Activated CD8-positive, alpha-beta memory T cell treated with anti-CD3 and anti-CD28 coated beads, Interleukin-2, amount 50 U/mL, for 4 hours (primary cell): ENCODE measurements at regions not wholly inside any gene's neighbourhood (a gene's known extent, or its start where the extent isn't known, plus 50 kb on each side); places are given as distances from the start of the nearest gene placed in this dataset.

ENCODE experiments used
- DNase-seq: peaks from one replicate; pipeline ENCODE4 v3.0.0-alpha.2; 2020

DNA sequence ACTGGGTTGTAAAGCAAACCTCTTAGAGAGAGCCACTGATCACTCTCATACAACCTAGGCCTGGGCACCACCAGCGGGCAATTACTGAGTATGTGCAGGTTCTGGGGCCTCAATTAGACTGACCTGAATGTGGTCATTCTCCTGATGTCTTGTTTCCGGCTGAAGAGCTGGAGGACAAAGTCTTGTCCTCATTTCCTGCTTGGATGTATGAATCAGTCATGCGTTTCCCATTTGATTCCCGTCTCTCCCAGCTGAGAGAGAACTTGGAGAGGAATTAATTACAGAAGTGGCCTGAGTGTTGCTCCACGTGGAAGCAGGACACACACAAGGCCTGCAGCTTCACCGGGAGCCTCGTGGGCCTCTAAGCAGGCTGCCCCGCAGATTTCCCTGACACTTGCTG, 799.3 kb upstream of the ARGLU1 start:
- DNase-seq = no peak

DNA sequence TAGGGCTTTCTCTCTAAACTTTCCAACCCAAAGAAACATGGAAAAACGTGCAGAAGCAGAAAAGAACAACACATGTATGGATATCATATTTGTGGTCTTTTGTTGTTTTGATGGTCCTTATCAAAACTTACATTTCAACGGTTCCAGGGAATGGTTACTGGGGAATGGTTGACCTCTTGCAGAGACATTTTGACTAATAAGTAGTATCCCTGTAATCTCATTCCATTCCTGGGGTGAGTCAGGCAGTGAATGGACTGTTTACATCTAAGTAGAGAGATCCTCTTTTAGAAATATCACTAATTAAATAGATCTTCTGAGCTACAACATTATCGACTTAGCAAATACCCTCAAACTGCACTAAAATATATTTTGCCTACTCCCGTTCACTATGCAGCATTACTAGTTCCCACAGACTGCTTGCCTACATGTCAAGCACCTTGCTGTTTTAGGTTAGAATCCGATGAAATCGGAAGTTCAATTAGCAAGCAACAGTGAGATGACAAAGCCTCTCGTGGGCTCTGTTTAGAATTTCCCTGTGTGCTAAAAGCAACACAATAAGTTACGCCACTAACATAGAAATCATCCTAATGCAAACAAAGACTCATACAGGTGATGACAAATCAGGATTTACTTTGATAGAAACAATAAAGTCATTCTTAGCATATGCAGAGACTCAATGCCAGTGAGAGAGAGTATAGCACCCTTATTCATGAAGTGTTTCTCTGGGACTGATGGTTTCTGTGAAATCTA, 797.7 kb upstream of the ARGLU1 start:
- no peak for DNase-seq

DNA sequence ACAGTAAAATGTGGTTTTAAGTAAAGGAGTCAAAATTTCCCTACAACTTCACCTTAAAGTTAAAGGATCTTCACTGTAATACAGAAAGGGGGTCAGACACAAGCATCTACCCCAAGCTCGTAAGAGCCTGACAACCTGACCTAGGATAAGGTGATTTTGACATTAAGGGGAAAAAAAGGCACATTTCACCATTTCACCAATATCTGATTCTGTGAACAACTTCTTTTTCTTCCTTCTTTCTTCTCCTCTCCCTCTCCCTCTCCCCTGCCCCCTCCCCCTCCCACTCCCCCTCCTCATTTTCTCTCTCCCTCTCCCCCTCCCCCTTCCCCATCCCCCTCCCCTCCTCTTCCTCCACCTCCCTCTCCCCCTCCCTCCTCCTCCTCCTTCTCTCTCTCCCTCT, 796.7 kb upstream of the ARGLU1 start:
- DNase-seq = no peak

DNA sequence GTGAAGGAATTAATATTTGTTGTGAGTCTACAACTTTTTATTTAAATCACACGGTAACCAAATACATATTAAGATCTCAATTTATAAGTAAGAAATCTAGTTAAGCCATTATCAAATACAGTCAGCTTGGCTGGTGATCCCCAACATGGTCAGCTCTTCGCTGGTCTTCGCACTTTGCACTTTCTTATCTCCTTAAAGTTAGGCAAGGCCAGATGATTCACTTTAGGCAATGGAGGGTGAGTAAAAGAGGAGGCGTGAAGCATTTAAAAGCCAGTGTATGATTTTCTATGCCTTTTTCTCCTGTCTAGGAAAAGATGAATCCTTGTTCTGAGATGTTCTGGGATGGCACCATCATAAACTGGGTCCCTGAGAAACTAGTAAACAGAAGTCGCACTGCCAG, 793.7 kb upstream of the ARGLU1 start:
- DNase-seq = no peak

DNA sequence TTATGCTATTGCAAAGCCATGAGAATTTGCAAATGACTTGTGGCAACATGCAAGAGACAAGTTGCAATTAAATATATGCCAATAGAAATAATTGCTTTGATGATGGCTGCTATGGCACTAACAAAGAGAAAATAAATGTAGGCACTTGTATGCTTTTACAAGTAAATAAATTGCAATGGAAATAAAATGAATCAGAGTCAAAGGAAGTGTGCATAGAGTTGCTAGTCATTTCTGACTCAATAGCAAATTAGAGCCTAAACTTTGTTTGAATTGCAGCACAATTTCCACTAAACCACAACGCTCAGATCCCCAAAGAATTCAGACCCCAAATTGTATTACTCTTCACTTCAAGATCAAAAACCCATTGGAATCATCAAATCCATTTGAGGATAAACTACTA, 792.1 kb upstream of the ARGLU1 start:
- DNase-seq = no peak

DNA sequence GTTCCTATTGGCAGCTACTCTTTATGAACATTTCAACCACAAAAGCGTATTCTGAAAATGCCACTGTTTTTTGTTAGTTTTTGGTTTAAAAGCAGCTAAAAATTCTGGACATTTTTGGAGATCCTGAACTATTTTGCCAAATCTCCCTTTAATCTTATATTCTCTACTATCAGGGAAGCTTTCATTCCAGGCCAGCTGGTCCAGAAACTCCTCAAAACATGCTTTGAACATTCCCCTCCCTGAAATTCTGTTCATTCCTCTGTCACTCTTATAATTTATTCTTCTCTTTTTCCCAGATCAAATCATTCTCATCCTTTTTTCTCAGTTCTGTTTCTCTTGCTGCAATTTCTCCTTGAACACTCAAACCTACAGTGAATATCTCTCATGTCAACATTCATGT, 790.9 kb upstream of the ARGLU1 start:
- no peak for DNase-seq

DNA sequence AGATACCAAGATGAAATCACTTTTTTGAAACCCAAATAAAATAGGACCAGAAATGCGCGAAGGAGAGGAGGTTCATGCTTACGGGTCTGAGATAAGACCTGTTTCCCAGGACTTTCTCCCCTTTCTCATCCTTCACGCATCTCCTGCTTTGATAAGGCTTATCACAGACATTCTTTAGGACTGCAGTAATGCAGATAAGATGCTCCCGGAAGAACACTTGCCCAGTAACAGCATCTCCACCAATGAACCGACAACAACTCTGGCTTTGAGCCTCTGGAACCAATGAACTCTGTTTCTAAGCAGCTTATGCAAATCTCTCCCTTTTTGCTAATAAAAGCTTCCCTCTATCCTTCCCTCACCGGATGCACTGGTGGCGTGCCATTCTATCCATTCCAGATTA, 783.4 kb upstream of the ARGLU1 start:
- DNase-seq = no peak

DNA sequence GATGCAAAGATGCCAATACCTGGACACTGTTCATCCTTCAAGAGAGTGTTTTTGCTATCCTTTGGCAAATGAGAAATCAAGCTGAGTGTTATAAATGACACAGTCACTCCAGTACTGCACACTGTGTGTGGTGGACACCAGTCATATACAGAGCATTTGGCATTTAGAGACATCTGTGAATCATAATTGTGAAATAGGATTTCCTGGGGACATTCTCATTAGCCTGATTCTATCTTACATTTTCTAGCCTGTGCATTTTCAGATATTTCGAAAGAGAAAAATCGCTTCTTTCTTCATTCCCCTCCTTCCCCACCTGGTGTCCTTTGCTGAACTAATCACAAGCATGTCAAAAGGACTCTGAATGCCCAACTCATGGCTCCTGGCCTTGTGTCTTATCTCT, 781.0 kb upstream of the ARGLU1 start:
- no peak for DNase-seq

DNA sequence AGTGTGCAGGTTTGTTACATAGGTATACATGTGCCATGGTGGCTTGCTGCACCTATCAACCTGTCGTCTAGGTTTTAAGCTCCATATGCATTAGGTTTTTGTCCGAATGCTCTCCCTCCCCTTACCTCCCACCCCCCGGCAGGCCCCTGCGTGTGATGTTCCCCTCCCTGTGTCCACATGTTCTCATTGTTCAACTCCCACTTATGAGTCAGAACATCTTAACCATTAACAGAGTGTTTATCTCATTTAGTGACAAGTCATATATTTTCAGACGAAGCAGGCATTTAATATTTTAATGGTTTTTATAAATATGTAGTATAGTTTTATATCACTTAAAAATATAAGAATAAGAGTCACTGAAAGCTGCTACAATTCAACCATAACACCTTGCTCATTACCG, 780.5 kb upstream of the ARGLU1 start:
- no peak for DNase-seq

DNA sequence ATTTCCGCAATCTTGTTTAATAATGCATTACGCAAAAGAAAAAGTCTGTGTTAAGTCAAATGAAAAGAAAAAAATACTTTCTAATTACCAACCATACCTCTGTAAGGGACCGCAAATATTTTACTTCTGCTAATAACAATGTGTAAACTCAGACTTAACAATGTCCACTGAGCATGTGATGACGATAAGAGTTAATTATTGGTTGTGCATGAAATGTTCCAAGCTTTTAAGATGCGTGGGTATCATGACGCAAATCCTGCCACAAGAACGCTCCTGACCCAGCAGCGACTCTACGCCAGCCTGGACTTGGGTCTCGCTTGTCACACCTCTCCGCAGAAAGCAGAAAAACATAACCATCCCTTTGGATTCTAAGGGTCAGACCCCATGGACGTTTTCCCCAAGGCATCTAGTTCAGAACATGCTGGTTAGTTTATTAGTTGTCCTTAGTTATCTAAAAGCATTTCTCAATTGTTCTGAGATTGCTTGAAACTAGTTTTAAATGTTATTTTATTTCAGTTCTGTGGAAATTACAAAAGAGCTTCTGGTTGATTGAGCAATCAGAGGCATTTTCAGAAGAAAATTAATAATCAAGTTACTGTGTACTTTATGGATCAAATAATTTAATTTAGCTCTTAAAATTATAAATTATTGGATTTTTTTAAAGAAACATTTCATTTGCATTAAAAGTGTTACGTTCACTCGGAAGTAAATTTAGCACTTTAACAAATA, 779.9 kb upstream of the ARGLU1 start:
- no peak for DNase-seq

DNA sequence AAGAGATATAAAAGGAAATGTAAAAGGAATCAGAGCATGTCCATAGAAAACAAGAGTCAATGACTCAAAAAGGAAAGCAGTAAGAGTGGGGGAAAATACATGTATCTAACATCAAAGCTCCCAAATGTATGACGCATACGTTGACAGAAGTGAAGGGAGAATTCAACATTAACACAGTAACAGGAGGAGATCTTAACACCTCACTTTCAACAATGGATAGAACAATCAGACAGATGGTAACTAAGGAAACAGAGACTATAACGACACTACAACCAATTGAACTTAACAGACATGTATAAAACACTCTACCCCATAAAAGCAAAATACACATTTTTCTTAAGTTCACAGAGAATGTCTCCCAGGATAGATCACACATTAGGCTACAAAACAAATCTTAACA, 774.8 kb upstream of the ARGLU1 start:
- DNase-seq = no peak

DNA sequence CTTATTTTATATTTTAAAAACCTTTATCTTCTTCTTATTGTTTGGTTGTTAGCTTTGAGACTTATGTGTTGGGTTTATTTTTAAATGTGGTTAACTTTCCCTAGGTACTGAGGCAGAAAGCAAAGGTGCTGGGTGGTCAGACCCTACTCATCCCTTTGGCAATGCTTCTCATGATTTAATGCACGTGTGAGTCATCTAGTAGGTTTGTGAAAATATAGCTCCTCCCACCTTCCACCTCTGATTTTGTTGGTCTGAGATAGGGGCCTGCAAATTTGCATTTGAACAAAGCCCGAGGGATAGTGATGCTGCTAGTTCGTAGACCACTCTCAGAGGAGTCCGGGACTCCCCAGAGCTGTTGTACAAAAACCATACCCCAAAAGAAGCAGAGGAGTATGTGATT, 771.3 kb upstream of the ARGLU1 start:
- DNase-seq = no peak

DNA sequence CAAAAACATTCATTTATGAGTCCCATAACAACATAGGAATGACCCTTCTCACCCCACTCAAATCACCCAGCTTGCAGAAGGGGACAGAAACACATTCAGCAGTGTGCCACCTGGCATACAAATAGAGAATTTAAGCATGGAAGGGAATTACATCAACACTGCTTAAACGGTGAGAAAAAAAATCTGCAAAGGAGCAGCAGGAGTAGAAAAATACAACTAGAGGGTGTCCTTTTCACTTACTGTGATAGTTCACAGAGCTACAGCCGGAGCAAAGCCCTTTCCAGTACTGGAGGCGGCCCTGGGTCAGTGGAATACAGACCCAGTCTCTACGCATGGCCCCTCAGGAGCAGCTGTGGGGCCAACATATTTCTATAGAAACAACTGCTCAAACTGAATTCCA, 764.3 kb upstream of the ARGLU1 start:
- no peak for DNase-seq

DNA sequence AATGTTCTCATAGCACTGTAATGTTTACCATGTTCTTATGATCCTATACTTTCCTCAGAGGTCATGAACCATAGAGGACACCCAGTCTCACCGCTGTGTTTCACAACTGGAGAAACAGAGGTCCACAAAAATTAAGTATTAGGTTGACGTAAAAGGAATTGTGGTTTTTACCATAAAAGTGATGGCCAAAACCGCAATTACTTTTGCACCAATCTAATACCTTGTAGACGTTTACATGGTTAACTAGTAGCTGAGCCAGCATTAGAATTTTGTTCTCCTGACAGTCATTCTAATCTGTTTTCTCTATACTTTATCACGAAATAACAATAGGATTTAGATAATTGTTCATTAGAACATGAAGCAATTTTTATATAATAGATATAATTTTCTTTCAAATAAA, 763.4 kb upstream of the ARGLU1 start:
- no peak for DNase-seq

DNA sequence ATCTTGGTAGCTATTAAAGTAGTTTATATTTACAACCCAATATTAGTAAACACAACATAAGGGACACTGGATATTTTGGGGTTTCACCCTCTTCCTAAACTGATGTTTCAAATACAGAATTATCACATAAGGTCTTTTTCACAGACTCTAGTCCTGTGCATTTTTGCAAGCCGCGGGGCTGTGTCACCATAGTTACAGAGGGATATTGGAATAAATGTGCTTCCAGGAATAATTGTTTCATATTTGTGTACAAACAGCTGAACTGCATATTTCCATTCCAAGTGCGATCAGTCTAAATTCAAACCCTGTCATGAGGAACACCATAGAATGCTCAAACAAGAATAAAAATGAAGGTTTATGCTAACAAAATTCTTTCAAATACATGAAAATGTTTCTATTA, 762.5 kb upstream of the ARGLU1 start:
- no peak for DNase-seq

DNA sequence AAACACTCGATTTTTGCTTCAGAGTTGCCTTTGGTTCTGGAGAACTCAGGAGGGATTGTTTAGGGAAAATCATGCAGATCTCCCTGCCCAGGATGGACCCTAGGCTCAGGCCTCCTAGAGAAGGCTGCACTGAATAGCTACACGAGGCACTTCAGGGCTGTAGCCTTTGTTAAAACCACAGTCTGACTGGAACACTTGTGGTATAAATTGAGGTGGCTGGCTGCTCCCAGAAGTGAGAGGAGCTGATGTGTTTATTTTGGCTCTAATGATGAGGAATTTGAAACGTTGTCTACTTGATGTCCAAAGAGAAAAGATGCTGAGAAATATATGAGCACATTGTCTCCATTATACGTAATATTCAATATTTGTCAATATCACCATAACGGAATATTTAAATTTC, 762.1 kb upstream of the ARGLU1 start:
- no peak for DNase-seq

DNA sequence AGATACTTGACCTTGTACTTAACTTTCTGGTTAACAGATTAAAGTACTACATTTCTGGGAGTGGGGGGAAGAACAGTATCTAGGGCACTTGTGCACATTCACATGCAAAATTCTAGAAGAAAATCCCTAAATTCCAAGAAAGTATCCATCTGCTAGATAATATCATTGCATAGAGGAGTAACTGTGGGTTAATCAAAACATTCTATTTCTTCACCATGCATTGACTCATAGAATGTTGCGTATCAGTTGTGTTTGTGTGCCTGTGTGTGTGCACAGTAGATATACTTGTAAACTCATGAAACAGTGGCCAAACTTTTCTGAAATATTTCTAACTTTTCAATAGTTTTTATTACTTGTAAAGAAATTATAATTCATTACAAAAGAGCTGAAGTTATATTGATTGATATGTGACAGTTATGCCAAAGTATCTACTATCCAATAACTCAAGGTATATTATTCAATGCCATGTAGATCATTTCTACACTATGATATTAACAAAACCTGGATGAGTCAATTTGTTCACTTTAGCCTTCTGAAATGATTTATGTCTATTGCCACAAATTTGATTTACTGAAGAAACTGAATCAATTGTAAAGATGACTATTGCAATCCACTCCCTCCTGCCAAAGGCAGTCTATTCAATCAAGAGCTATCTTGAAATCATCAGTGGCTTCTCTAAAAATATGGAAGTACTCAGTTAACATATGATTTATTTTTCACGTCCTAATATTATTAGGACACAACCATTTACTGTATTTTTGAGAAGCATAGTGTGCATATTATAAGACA, 756.7 kb upstream of the ARGLU1 start:
- DNase-seq = no peak

DNA sequence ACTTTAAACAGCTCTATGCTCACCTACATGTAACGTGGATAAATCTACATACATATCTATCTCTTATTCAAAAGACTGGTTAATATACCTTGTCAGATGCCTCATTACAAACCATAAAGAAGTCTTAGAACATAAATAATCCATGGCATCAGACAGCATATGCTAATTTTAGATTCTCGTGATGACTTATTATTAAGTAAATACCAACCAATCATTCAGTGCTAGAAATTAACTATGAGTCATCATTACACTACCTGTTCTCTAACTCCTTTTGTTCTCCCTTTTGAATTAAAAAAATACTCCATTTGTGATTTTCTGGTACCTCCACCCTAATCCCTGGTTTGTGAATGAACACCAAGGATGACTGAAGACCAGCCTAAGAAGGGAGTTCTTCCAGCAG, 754.3 kb upstream of the ARGLU1 start:
- no peak for DNase-seq

DNA sequence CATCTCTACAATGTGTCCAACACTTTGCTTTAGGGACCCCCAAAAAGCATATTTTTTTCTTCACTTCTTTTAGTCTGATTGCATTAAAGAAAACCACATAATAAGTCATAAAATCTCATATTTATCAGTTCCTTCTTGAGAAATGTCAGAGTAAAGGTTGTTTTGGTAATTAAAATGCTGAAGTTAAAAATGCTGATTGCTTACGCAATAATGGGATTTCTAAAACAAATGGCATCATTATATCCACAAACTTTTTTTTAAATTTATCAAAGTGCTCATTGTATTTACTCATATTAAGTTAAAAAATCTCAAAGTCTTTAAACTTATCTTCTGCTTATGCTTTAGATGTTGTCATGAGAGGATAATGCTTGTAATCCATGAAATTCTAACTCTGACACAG, 737.2 kb upstream of the ARGLU1 start:
- no peak for DNase-seq

DNA sequence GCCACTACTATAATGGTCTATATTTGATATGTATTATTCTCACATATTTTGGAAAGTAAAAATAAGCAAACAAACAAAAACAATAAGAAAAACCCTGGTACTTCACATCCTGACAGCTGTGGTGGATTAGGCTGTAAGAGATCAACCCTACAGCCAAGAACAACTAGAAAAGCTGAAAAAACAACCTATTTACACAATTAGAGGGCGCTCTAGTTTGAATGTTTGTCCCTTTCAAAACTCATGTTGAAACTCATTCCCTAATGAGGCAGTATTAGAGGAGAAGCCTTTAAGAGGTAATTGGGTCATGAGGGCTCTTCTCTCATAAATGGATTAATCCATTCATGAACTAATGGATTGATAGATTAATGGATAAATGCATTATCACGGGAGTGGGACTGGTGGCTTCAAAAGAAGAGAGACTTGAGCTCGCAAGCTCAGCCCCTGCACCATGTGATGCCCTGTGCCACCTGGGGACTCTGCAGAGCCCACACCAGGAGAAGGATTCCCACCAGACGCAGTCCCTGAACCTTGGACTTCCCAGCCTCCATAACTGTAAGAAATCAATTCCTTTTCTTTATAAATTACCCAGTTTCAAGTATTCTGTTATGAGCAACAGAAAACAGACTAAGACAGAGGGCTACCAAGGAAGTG, 733.9 kb upstream of the ARGLU1 start:
- no peak for DNase-seq

DNA sequence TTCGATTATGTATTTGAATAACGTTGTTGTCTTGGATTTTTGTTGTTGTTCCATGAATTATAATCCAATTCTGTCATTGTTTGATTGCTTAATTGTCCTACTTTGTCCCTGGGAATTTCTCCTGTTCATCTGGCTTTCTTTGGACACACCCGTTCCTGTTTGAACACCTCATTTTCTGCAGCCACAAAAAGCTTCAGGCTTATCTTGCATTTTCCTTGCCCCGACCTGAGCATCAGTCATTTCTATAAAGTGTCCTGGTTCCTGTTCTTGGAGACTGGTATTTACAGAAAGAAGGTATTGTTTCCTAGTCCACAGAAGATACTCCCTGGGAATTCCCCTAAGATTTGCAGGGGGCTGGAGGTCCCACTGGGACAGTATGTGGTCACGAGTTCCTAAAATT, 731.8 kb upstream of the ARGLU1 start:
- DNase-seq = no peak

DNA sequence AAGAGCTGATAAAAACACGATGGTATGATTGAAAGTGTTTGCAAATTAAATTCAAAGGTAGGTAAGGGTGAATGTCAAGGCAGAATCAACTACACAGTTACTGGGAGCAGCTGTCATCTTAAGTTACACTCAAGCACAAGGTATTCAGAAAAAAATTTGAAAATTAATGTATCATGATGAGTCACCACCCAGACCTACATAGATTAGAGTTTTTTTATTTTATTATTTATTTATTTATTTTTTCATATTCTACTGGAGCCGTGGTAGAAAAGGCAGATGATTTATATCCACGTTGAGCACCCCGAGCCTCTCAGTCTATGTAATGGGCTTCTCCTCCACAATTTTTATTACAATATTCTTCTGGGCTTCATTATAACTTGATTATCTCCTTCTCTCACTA, 728.9 kb upstream of the ARGLU1 start:
- DNase-seq = no peak

DNA sequence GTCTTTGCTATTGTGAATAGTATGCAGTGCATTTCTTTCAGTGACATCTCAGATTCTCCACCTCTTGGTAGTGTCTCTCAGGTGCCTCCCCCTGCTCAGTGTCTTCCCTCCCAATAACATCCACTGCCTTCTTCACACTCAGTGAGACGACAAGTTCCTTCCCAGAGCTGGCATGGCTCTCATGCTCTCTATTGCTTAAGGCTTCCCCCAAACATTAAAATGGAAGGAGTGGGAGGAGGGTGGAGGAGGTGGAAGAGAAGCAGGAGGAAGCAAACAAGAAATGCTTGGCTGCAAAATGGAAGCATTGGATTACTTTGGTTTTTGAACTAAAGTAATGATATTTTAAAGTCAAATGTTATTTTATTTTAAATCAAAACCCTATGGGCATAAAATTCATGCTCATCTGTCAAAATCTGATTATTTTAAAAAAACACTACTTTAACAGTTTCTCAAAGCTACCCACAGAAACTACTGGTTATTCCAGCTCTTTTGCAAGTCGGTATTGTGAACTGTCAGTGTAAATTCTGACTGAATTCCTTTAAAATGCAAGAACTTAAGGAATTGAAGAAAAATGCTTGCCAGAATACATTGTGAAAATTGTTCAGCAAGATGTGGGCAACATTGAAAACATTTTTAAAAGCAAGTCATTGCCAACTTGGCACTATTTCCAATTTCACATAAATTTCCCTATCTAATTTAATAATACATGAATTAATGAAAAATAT, 727.6 kb upstream of the ARGLU1 start:
- DNase-seq = no peak
